H9 (cell line): ENCODE measurements at regions not wholly inside any gene's neighbourhood (a gene's known extent, or its start where the extent isn't known, plus 50 kb on each side); places are given as distances from the start of the nearest gene placed in this dataset.

Source experiments
- DNase-seq: peaks from one replicate; pipeline ENCODE4 v3.0.0-alpha.2; 2017
- H2AFZ ChIP-seq: one replicate; pipeline ENCODE4 v1.6.1; 2013; ENCODE audit warnings: mild to moderate bottlenecking, low read length, control low read depth, moderate library complexity
- H2AK5ac ChIP-seq: 2 replicates; pipeline ENCODE4 v1.6.1; 2013; ENCODE audit warnings: low read length, control low read depth, mixed read lengths; ENCODE audit not compliant: insufficient read length
- H2BK120ac ChIP-seq: one replicate; pipeline ENCODE4 v1.6.1; 2013; ENCODE audit warnings: low read depth, mild to moderate bottlenecking, low read length, control low read depth, inconsistent platforms; ENCODE audit not compliant: poor library complexity, severe bottlenecking
- H2BK12ac ChIP-seq: 2 replicates; pipeline ENCODE4 v1.6.1; 2013; ENCODE audit warnings: low read length, control low read depth, mixed read lengths, low read depth; ENCODE audit not compliant: insufficient read length
- H2BK15ac ChIP-seq: 2 replicates; pipeline ENCODE4 v1.6.1; 2013; ENCODE audit warnings: low read depth, low read length, control low read depth
- H2BK20ac ChIP-seq: one replicate; pipeline ENCODE4 v1.6.1; 2013; ENCODE audit warnings: low read depth, mild to moderate bottlenecking, low read length, control low read depth, inconsistent platforms; ENCODE audit not compliant: poor library complexity, severe bottlenecking
- H2BK5ac ChIP-seq: 2 replicates; pipeline ENCODE4 v1.6.1; 2013; ENCODE audit warnings: low read length, control low read depth, mixed read lengths; ENCODE audit not compliant: insufficient read length
- H3K14ac ChIP-seq: 2 replicates; pipeline ENCODE4 v1.6.1; 2013; ENCODE audit warnings: low read length, control low read depth; ENCODE audit not compliant: insufficient read depth
- H3K18ac ChIP-seq: 2 replicates; pipeline ENCODE4 v1.6.1; 2013; ENCODE audit warnings: low read depth, mild to moderate bottlenecking, mixed read lengths, low read length, control low read depth; ENCODE audit not compliant: insufficient read length
- H3K23ac ChIP-seq: 2 replicates; pipeline ENCODE4 v1.6.1; 2013; ENCODE audit warnings: low read length, control low read depth, mixed read lengths, low read depth; ENCODE audit not compliant: insufficient read length
- H3K23me2 ChIP-seq: 2 replicates; pipeline ENCODE4 v1.6.1; 2013; ENCODE audit warnings: low read depth, mild to moderate bottlenecking, mixed read lengths, low read length, control low read depth; ENCODE audit not compliant: insufficient read length, poor library complexity, severe bottlenecking
- H3K27ac ChIP-seq: 2 replicates; pipeline ENCODE4 v1.5.1; 2013; ENCODE audit warnings: low read length, control low read depth, mixed read lengths, low read depth; ENCODE audit not compliant: insufficient read length
- H3K27me3 ChIP-seq: 2 replicates; pipeline ENCODE4 v1.6.1; 2013; ENCODE audit warnings: low read length, control low read depth, inconsistent platforms; ENCODE audit not compliant: insufficient read depth
- H3K4ac ChIP-seq: 2 replicates; pipeline ENCODE4 v1.6.1; 2013; ENCODE audit warnings: low read depth, mild to moderate bottlenecking, control low read depth, inconsistent platforms, low read length, moderate library complexity
- H3K4me1 ChIP-seq: 2 replicates; pipeline ENCODE4 v1.6.1; 2013; ENCODE audit warnings: low read length, control low read depth, inconsistent platforms; ENCODE audit not compliant: insufficient read depth
- H3K4me2 ChIP-seq: 2 replicates; pipeline ENCODE4 v1.6.1; 2013; ENCODE audit warnings: low read length, control low read depth, mixed read lengths; ENCODE audit not compliant: insufficient read length, insufficient read depth
- H3K56ac ChIP-seq: 2 replicates; pipeline ENCODE4 v1.6.1; 2013; ENCODE audit warnings: low read depth, mild to moderate bottlenecking, mixed read lengths, low read length, control low read depth; ENCODE audit not compliant: insufficient read length
- H3K79me1 ChIP-seq: 2 replicates; pipeline ENCODE4 v1.6.1; 2013; ENCODE audit warnings: low read depth, mild to moderate bottlenecking, moderate library complexity, low read length, control low read depth, inconsistent platforms; ENCODE audit not compliant: insufficient read depth, poor library complexity, severe bottlenecking
- H3K79me2 ChIP-seq: 2 replicates; pipeline ENCODE4 v1.6.1; 2013; ENCODE audit warnings: low read length, control low read depth, inconsistent platforms; ENCODE audit not compliant: insufficient read depth
- H3K9ac ChIP-seq: 2 replicates; pipeline ENCODE4 v1.6.1; 2013; ENCODE audit warnings: low read length, control low read depth, mixed read lengths; ENCODE audit not compliant: insufficient read length; ENCODE audit errors: extremely low read depth
- H3K9me3 ChIP-seq: one replicate; pipeline ENCODE4 v1.6.1; 2013; ENCODE audit warnings: low read depth, low read length, inconsistent platforms; ENCODE audit not compliant: control insufficient read depth
- H3T11ph ChIP-seq: one replicate; pipeline ENCODE4 v1.6.1; 2013; ENCODE audit warnings: mild to moderate bottlenecking, low read length, control low read depth, inconsistent platforms
- H4K20me1 ChIP-seq: one replicate; pipeline ENCODE4 v1.6.1; 2013; ENCODE audit not compliant: control insufficient read depth, insufficient read length, insufficient read depth
- H4K5ac ChIP-seq: 2 replicates; pipeline ENCODE4 v1.6.1; 2013; ENCODE audit warnings: low read depth, mild to moderate bottlenecking, mixed read lengths, low read length, control low read depth; ENCODE audit not compliant: insufficient read length
- H4K8ac ChIP-seq: replicated peaks from 2 replicates; pipeline ENCODE4 v1.6.1; 2013; ENCODE audit warnings: low read length, control low read depth, mixed read lengths, low read depth; ENCODE audit not compliant: insufficient read length
- H4K91ac ChIP-seq: 2 replicates; pipeline ENCODE4 v1.6.1; 2013; ENCODE audit warnings: low read depth, mild to moderate bottlenecking, moderate library complexity, mixed read lengths, low read length, control low read depth; ENCODE audit not compliant: insufficient read length
- H3K27ac Mint-ChIP-seq, 3 experiments: 2 replicates in 2 of 3; 3 replicates in 1 of 3; pipeline ENCODE4 v1.8.0; 2020 to 2021; ENCODE audit warnings: mixed read lengths in 3 of 3, mild to moderate bottlenecking in 1 of 3, moderate library complexity in 1 of 3
- H3K27me3 Mint-ChIP-seq: 2 replicates; pipeline ENCODE4 v1.8.0; 2021; ENCODE audit warnings: low read depth, mild to moderate bottlenecking, moderate library complexity, mixed read lengths
- H3K36me3 Mint-ChIP-seq, 3 experiments: 2 replicates in 2 of 3; 3 replicates in 1 of 3; pipeline ENCODE4 v1.8.0; 2020 to 2021; ENCODE audit warnings: low read depth in 3 of 3, mixed read lengths in 3 of 3; ENCODE audit not compliant: insufficient read depth in 1 of 3
- H3K4me1 Mint-ChIP-seq, 2 experiments: 2 replicates each; pipeline ENCODE4 v1.8.0; 2020; ENCODE audit warnings: mixed read lengths in 2 of 2
- H3K4me3 Mint-ChIP-seq, 2 experiments: 2 replicates in 1 of 2; 3 replicates in 1 of 2; pipeline ENCODE4 v1.8.0; 2020 to 2021; ENCODE audit warnings: mild to moderate bottlenecking in 2 of 2, mixed read lengths in 2 of 2, moderate library complexity in 1 of 2
- H3K9me3 Mint-ChIP-seq, 2 experiments: 2 replicates in 1 of 2; 3 replicates in 1 of 2; pipeline ENCODE4 v1.8.0; 2020; ENCODE audit warnings: mild to moderate bottlenecking in 2 of 2, mixed read lengths in 2 of 2, moderate library complexity in 1 of 2
- CTCF ChIP-seq: fragments of 200-600 bp; sonication (generic); conservative IDR thresholded peaks from 3 replicates; pipeline ENCODE4 v1.8.0; 2021; ENCODE audit warnings: antibody characterized with exemption, mild to moderate bottlenecking
- WGBS: extraction: QIAGEN DNeasy Blood & Tissue Kit; methylation state at CpG from one replicate; pipeline ENCODE4 v1.1.7; 2013; ENCODE audit warnings: missing lambda C conversion rate, low lambda C conversion rate, mixed read lengths; ENCODE audit not compliant: insufficient read length; ENCODE audit errors: extremely low coverage; 5-methylcytosine and 5-hydroxymethylcytosine counted together

GRCh38 chr7:64102656-64103400, 57.6 kb downstream of the ZNF727 start:
- no peaks in the 10 kb centered on the region for H3K4me1 Mint-ChIP-seq
- Histone ChIP-seq H2BK5ac (no peak overlapping the region), H3K9me3 (peaks cover 11% of the 10 kb centered on the region), H3K79me2 (no peaks in the 10 kb centered on the region), H2AK5ac (no peak overlapping the region), H3K9ac (no peak overlapping the region), H2AFZ (no peak overlapping the region), H3K4me1 (no peaks in the 10 kb centered on the region), H3K23ac (no peak overlapping the region), H2BK120ac (no peak overlapping the region), H2BK15ac (no peak overlapping the region), H3K14ac (no peak overlapping the region), H3K27me3 (no peaks in the 10 kb centered on the region), H2BK20ac (no peak overlapping the region), H2BK12ac (no peak overlapping the region), H3K18ac (no peak overlapping the region), H3K23me2 (no peaks in the 10 kb centered on the region), H4K8ac (no peak overlapping the region), H3K27ac (no peak overlapping the region), H4K91ac (no peak overlapping the region), H4K20me1 (no peaks in the 10 kb centered on the region), H4K5ac (no peak overlapping the region), H3K79me1 (no peaks in the 10 kb centered on the region), H3T11ph (no peak overlapping the region), H3K4ac (no peak overlapping the region), H3K4me2 (no peak overlapping the region), H3K56ac (no peak overlapping the region)
- DNase-seq = no peak
- H3K9me3 Mint-ChIP-seq = peaks cover 40 to 52% of the 10 kb centered on the region in 2 experiments
- no peak overlapping the region for H3K27ac Mint-ChIP-seq
- peaks cover 3% of the 10 kb centered on the region; the same call in 1 of the 2 replicates for H3K27me3 Mint-ChIP-seq
- H3K36me3 Mint-ChIP-seq = peaks cover 0 to 15% (median 10%) of the 10 kb centered on the region in 3 experiments; a peak in 5 of 7 replicates
- TF ChIP-seq CTCF = no peak
- no peak overlapping the region for H3K4me3 Mint-ChIP-seq
- no CpG with 5 or more reads among the region's 14 CpGs for WGBS
